SK-N-SH (cell line): ENCODE measurements at regions not wholly inside any gene's neighbourhood (a gene's known extent, or its start where the extent isn't known, plus 50 kb on each side); places are given as distances from the start of the nearest gene placed in this dataset.

ENCODE experiments used
- CTCF ChIA-PET: fragments of 300-600, 350-600 bp; formaldehyde crosslinking; extraction: SDS; loops from one replicate; lab custom pipeline; 2021; lab: Yijun Ruan, JAX
- POLR2A ChIA-PET: fragments of 350-600 bp; sonication (Branson Sonifier 250); formaldehyde crosslinking; extraction: SDS; loops from one replicate; lab custom pipeline; 2020; ENCODE audit warnings: antibody characterized with exemption, inconsistent platforms; lab: Yijun Ruan, JAX
- DNase-seq: peaks from one replicate; pipeline ENCODE4 v3.0.0; 2012
- H2AFZ ChIP-seq: fragments of 200-600 bp; sonication (generic); 2 replicates; pipeline ENCODE4 v1.8.1; 2016; ENCODE audit warnings: antibody characterized with exemption, mild to moderate bottlenecking, low read depth
- H3F3A ChIP-seq: fragments of 200-600 bp; sonication (generic); replicated peaks from 2 replicates; pipeline ENCODE3; 2016; ENCODE audit warnings: antibody characterized with exemption, mild to moderate bottlenecking; ENCODE audit not compliant: insufficient read depth
- H3K27ac ChIP-seq, 2 experiments: fragments of 200-500 bp in 1 of 2; fragments of 200-600 bp in 1 of 2; sonication (Bioruptor generic) in 1 of 2; sonication (generic), shearing (Covaris generic) in 1 of 2; 2 replicates each; pipeline versions ENCODE4 v1.5.1 to v1.6.1; 2014 to 2016; ENCODE audit warnings: low read depth in 2 of 2, inconsistent platforms in 1 of 2, low read length in 1 of 2, mild to moderate bottlenecking in 1 of 2, mixed read lengths in 1 of 2
- H3K27me3 ChIP-seq: fragments of 200-600 bp; sonication (generic), shearing (Covaris generic); 2 replicates; pipeline ENCODE4 v1.6.1; 2016; ENCODE audit warnings: mixed run types; ENCODE audit not compliant: insufficient read depth
- H3K36me3 ChIP-seq, 2 experiments: fragments of 200-500 bp in 1 of 2; fragments of 200-600 bp in 1 of 2; sonication (Bioruptor generic) in 1 of 2; sonication (generic) in 1 of 2; replicated peaks in 1 of 2; 2 replicates each; pipeline versions ENCODE3 to v1.5.1; 2014 to 2016; ENCODE audit warnings: low read length in 1 of 2, mild to moderate bottlenecking in 1 of 2; ENCODE audit not compliant: insufficient read depth in 2 of 2, control insufficient read depth in 1 of 2
- H3K4me1 ChIP-seq, 2 experiments: fragments of 200-500 bp in 1 of 2; fragments of 200-600 bp in 1 of 2; sonication (Bioruptor generic) in 1 of 2; sonication (generic), shearing (Covaris generic) in 1 of 2; 2 replicates each; pipeline versions ENCODE4 v1.5.1 to v1.6.1; 2014 to 2016; ENCODE audit warnings: low read depth in 1 of 2, low read length in 1 of 2, mixed run types in 1 of 2; ENCODE audit not compliant: insufficient read depth in 2 of 2, control insufficient read depth in 1 of 2
- H3K4me2 ChIP-seq: fragments of 200-600 bp; sonication (generic), shearing (Covaris generic); 2 replicates; pipeline ENCODE4 v1.6.1; 2017; ENCODE audit warnings: mixed run types
- H3K4me3 ChIP-seq, 2 experiments: fragments of 200-500 bp in 1 of 2; fragments of 200-600 bp in 1 of 2; sonication (Bioruptor generic) in 1 of 2; sonication (generic), shearing (Covaris generic) in 1 of 2; 2 replicates each; pipeline versions ENCODE4 v1.5.1 to v1.8.1; 2014 to 2016; ENCODE audit warnings: low read depth in 2 of 2, inconsistent platforms in 1 of 2, low read length in 1 of 2, mild to moderate bottlenecking in 1 of 2, mixed read lengths in 1 of 2, moderate library complexity in 1 of 2
- H3K79me2 ChIP-seq: fragments of 200-600 bp; sonication (generic); 2 replicates; pipeline ENCODE4 v1.8.1; 2017; ENCODE audit warnings: mild to moderate bottlenecking; ENCODE audit not compliant: insufficient read depth
- H3K9ac ChIP-seq: fragments of 200-600 bp; sonication (generic); 2 replicates; pipeline ENCODE4 v1.6.1; 2017; ENCODE audit warnings: mixed run types
- H3K9me2 ChIP-seq: fragments of 200-600 bp; sonication (generic); 2 replicates; pipeline ENCODE4 v1.6.1; 2017; ENCODE audit warnings: mixed run types
- H3K9me3 ChIP-seq: fragments of 200-600 bp; sonication (generic); 2 replicates; pipeline ENCODE4 v1.6.1; 2017; ENCODE audit warnings: mixed run types, mild to moderate bottlenecking, moderate library complexity
- H4K20me1 ChIP-seq: fragments of 200-600 bp; sonication (generic); 2 replicates; pipeline ENCODE4 v1.6.1; 2017; ENCODE audit warnings: mild to moderate bottlenecking, mixed run types; ENCODE audit not compliant: insufficient read depth
- EP300 ChIP-seq, 2 experiments: IDR thresholded peaks; 2 replicates each; pipeline versions ENCODE4 v1.4.0 to v1.6.1; 2012; ENCODE audit warnings: borderline replicate concordance in 1 of 2, low read depth in 1 of 2, low read length in 1 of 2
- MAX ChIP-seq: IDR thresholded peaks from 2 replicates; pipeline ENCODE4 v1.4.0; 2012; ENCODE audit warnings: low read depth
- MEF2A ChIP-seq: IDR thresholded peaks from 2 replicates; pipeline ENCODE4 v1.4.0; 2012; ENCODE audit warnings: low read depth, borderline replicate concordance
- POLR2AphosphoS5 ChIP-seq: IDR thresholded peaks from 2 replicates; pipeline ENCODE4 v1.6.1; 2012; ENCODE audit warnings: low read depth, low read length
- RAD21 ChIP-seq: IDR thresholded peaks from 2 replicates; pipeline ENCODE4 v1.6.1; 2012; ENCODE audit warnings: mild to moderate bottlenecking, low read length
- USF1 ChIP-seq: IDR thresholded peaks from 2 replicates; pipeline ENCODE4 v1.4.0; 2012; ENCODE audit warnings: low read depth, borderline replicate concordance
- WGBS: methylation state at CpG from one replicate; pipeline ENCODE4 v1.1.6; 2017; ENCODE audit warnings: low lambda C conversion rate; 5-methylcytosine and 5-hydroxymethylcytosine counted together

- TF ChIP-seq USF1 (no peak), MAX (no peak), EP300 (IDR thresholded peaks at IDR 0.05; ENCODE audit: borderline replicate concordance in 1 of 2, low read depth in 1 of 2, low read length in 1 of 2) (no peak), POLR2AphosphoS5 (no peak)
These were observed 1226.7 kb upstream of the LRRN3 start (continued) for GRCh38 chr7:109864230-109864629.

- ChIA-PET POLR2A (no interaction called here), CTCF (interaction anchor here (1.5 kb wide), 1 partner anchor 11 kb away, joined by 4 read pairs; no protein-coding TSS in a partner anchor)
- peaks cover 0 to 4% of the 10 kb centered on the region in 2 experiments; a peak in 1 of 4 replicates for H3K4me1 ChIP-seq
These were observed 1222.6 kb upstream of the LRRN3 start for GRCh38 chr7:109868215-109868860.

GRCh38 chr7:109873296-109873695 is 1217.6 kb upstream of the LRRN3 start:
- ChIA-PET CTCF (interaction anchor here (1.3 kb wide), 2 partner anchors 9 to 18 kb away, joined by 3 to 5 read pairs; no protein-coding TSS in a partner anchor), POLR2A (no interaction called here)
- Histone ChIP-seq H3K9me2 (no peaks in the 10 kb centered on the region; the same call in 1 of the 2 replicates), H3K27ac (no peak overlapping the region), H3K27me3 (no peaks in the 10 kb centered on the region), H2AFZ (no peak overlapping the region), H3K4me1 (peaks cover 0 to 5% of the 10 kb centered on the region in 2 experiments; a peak in 1 of 4 replicates)
- 15% methylated on average over 4 of the region's 4 CpGs for WGBS
- TF ChIP-seq USF1 = no peak
- TF ChIP-seq, all 33 proteins: peak for 0
- Histone ChIP-seq H3K4me2 (no peak overlapping the region), H3K36me3 (no peaks in the 10 kb centered on the region), H3F3A (no peaks in the 10 kb centered on the region), H4K20me1 (no peaks in the 10 kb centered on the region), H3K4me3 (no peak overlapping the region), H3K79me2 (no peaks in the 10 kb centered on the region), H3K9ac (no peak overlapping the region), H3K9me3 (no peaks in the 10 kb centered on the region)
- DNase-seq = no peak

More at GRCh38 chr7:109868215-109868860, 1222.6 kb upstream of the LRRN3 start:
- H3K9ac ChIP-seq = no peak overlapping the region
- WGBS = 22% methylated on average over 1 of the region's 1 CpG
- no peak overlapping the region for H3K4me2 ChIP-seq
- H3K79me2 ChIP-seq = no peaks in the 10 kb centered on the region
- no peaks in the 10 kb centered on the region for H3K27me3 ChIP-seq
- no peaks in the 10 kb centered on the region for H3K36me3 ChIP-seq
- H3K4me3 ChIP-seq = no peak overlapping the region
- no peaks in the 10 kb centered on the region for H3F3A ChIP-seq
- H3K27ac ChIP-seq = no peak overlapping the region
- H3K9me3 ChIP-seq = no peaks in the 10 kb centered on the region
- H3K9me2 ChIP-seq = no peaks in the 10 kb centered on the region
- TF ChIP-seq MEF2A (no peak), RAD21 (peak; percentile 52)
- H4K20me1 ChIP-seq = no peaks in the 10 kb centered on the region
- no peak overlapping the region for H2AFZ ChIP-seq
- DNase-seq = no peak
